Hepatic stellate cell (primary cell): ENCODE measurements at regions not wholly inside any gene's neighbourhood (a gene's known extent, or its start where the extent isn't known, plus 50 kb on each side); places are given as distances from the start of the nearest gene placed in this dataset.

Experiments used
- DNase-seq: peaks from one replicate; pipeline ENCODE4 v3.0.0; 2011; ENCODE audit warnings: low spot score

DNA sequence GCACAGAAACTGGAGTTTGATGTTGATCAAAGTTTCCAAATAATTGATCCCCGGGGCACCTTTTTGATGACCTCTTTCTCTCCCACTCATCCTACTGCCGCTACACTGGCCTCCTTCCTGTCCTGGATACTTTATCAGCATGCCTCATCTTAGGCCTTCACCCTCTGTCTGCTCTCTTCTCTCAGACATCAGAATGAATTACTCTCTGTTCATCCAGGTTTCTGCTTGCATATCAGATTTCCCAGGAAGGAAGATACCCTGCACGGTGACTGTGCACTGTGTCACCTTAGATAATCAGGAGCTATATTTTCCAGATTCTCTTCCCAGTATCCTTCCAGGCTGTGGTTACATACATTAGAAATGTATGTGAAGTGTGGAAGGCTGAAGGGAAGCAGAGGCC lies 397.0 kb downstream of the DIRAS2 start:
- no peak for DNase-seq

GRCh38 chr9:90249094-90249493 lies 393.5 kb downstream of the DIRAS2 start:
- DNase-seq: no peak

DNA sequence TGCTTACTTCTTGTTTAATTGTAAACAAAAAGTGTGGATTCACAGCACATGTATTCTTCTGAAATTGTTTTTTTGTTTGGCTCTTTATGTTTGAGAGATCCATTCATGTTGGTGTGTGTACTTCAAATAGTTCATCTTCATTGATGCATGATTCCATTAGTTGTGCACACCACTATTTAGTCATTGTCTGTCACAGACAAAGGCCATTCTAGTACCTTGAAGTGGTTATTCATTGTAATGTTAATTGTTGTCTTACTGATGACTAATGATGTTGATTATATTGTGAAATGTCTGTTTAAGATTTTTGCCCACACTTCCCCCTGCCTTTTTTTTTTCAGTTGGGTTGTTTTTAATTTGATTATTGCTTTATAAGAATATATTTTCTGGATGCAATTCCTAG lies 391.3 kb downstream of the DIRAS2 start:
- DNase-seq: no peak

DNA sequence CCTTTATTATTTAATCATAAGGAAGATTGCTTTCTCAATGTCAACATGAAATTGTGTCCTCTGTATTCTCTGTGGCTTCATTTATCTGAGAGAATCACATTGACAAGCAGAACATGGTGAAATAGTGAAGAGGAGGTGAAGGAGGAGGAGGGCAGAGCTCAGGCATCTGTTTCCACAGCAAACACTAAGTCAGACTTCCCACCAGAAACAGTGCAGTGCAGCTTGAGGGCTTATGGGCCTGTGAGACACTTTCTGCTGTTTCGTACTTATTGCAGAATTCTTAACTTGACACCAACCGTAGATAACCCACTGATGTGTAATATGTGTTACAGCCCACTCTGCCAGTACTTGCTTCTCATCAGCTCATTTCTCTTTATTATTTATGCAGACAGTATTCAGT lies 386.3 kb downstream of the DIRAS2 start:
- no peak for DNase-seq

- no peak for DNase-seq
These were observed 383.0 kb downstream of the DIRAS2 start for GRCh38 chr9:90259311-90260246.

DNA sequence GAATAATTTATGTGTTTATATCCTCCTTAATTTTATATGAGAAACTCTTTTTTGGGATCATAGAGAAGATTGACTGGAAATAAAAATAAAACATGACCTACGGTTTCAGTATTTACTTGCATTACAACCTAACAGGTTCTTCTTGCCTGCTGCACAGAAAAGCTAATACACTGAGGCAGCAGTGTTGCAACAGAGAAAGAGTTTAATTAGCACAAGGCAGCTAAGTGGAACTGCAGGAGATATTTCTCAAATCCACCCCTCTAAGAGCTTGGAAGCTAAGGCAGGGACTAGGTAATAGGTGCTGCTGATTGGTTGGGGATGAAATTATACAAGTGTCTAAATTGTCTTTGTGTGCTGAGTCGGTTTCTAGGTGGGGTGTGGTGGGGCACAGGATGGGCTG lies 380.9 kb downstream of the DIRAS2 start:
- no peak for DNase-seq

DNA sequence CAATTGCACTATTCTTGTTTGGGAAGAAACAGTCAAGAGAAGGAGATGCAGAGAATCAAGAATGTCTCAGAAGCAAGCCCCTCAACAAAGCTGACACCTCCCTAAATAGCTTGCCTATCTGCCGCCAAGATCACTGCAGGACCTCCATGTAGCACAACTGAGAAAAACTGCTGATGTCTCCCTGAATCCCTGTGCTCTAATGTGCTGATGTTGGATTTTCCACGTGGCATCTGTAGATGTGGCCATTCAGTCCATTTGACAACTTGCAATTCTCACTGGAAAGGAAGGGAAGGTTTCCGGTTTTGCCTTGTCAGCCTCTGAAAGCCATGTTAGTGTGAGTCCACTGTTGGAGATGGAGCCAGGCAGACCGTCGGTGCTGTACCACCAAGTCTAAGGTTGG lies 374.0 kb downstream of the DIRAS2 start:
- no peak for DNase-seq

GRCh38 chr9:90271707-90272106 lies 370.9 kb downstream of the DIRAS2 start:
- no peak for DNase-seq

GRCh38 chr9:90274725-90275124 lies 367.9 kb downstream of the DIRAS2 start:
- DNase-seq: no peak

DNA sequence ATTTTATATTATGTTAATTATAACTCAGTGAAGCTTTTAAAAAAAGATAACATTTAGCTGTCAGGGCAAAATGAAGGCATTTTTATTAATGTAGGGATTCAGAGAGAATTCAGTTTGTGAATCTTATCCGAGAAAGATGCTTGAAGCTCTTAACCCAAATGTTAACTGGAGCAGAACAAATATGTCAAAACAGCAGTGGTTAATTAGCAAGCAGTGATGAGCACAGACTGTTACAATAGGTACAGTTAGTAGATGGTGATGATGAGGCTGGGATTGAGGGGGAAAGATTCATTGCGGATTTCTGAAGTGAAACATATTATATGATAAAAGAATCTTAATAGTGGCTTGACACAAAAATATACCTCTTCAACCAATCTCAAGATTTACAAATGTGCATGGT lies 356.7 kb downstream of the DIRAS2 start:
- no peak for DNase-seq

GRCh38 chr9:90287567-90288274 lies 354.9 kb downstream of the DIRAS2 start:
- DNase-seq: no peak

DNA sequence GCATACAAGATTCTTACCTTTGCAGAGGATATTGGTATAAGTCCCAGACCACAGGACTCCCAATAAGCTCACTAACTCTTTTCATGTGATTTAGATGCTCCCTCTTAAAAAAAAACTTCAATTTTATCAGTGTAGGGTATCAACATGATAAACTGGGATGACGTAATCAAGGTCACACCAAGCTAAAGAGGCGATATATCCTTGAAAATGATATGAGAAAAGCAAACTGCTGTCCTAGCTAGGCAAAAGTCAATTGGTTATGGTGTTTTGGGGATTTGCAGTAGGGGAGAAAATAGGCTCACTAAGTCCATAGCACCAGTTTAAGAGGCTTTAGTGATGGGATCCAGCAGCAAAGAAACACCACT lies 354.4 kb downstream of the DIRAS2 start:
- no peak for DNase-seq

DNA sequence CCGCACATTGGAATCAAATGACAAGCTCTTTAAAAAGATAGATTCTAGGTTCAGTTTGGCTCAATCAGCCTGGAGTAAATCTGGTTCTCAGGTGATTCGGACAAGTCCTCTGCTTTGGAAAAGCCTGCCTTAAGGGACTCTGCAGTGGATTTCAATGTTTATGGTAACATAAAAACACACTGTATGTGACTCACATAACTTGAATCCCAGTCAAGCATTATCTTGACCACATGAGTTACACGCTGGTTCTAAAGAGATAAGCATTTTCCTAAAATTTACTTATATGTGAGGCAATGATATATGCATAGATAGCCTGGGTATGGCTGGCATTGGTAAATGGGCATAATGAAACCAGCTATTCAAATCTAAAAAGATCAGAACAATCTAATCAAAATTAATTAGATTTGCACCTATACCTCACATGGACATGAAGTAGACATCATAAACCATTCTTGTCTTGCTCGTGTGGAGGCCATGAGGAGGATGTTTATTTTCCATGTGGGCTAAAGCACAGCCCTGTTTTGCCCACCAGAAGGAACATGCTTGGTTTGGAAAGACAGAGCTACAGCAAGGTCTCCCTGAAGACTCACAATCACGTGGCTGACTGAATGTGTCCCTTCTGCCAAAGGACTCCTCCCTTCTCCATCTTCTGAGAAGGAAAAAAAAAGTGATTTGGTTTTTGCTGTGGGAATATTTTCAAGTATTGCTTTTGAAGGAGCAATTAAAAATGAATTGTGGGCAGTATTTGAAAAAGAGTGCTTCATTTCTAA lies 351.7 kb downstream of the DIRAS2 start:
- DNase-seq: no peak

DNA sequence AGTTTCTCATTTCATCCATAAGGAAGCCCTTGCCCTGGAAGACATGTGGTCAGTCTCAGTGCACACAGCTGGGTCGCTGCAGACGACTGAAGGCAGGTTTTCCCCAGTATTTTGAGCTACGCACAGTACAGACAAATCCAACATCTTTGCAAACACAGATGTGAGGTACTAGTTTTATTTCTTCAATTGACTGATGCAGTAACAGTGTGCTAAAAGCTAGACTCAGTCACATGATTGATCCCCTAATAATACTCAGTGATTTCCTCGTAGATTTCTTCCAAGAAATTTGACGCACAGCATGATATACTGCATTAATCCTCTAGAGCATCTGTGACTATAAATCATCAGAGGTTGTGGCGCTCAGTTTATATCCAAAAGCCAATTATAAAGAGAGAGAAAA lies 346.1 kb downstream of the DIRAS2 start:
- DNase-seq: no peak

DNA sequence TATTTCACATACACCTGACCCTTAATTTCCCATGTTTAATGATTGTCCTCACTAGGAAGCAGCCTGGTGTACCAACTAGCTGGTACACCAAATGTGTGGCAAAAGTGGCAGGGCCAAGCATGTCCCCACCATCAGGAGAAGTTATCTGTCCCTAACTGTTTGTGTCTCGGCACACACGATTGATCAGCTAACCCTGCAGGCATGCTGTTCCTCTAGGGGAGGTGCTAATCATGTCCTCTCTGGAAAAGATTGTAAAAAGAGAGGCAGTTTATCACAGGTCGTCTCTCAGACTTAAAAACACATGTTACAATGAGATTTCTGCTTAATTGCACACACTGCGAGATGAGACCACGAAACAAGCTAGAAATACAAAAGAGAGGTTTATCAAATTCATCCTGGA lies 342.7 kb downstream of the DIRAS2 start:
- no peak for DNase-seq

- no peak for DNase-seq
These were observed 341.9 kb downstream of the DIRAS2 start for GRCh38 chr9:90300611-90301276.

GRCh38 chr9:90301277-90301653 lies 341.4 kb downstream of the DIRAS2 start:
- DNase-seq: peak; percentile 21

DNA sequence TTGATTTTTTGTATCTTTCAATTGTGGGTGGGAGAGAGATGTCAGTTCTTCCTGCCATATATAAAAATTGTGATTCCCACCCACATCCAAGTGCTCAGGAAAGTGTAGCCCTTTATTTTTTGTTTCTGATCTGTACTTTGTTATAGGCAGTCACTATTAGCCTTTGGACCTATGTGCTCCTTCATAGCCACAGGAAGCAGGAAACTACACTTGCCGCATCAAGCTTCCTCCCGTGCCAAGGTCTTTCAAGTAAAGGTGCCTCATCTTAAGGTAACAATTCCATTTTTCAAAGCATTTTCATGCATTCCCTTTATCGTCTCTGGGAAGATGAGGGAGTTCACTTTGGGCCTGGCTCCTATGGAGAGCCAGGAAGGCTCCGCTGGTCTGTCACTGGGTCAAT lies 339.0 kb downstream of the DIRAS2 start:
- no peak for DNase-seq

DNA sequence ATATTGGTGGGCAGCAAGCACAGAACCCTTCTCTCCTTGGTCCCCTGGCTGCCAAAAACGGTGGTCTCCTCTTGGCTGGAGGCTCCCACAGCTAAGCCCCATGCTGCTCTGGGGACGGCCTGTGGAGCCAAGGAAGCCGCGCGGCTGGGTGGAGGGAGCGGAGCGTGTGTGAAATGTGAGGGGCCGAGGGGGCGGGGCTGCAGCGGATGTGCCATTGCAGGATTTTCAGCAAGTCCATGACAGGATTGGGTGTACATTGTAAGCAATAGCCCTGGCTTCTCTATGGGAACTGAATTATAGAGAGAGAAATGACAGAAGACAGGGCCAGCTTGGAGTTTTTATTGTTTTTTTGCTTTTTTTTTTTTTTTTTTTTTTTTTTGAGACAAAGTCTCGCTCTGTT lies 336.5 kb downstream of the DIRAS2 start:
- DNase-seq: no peak

DNA sequence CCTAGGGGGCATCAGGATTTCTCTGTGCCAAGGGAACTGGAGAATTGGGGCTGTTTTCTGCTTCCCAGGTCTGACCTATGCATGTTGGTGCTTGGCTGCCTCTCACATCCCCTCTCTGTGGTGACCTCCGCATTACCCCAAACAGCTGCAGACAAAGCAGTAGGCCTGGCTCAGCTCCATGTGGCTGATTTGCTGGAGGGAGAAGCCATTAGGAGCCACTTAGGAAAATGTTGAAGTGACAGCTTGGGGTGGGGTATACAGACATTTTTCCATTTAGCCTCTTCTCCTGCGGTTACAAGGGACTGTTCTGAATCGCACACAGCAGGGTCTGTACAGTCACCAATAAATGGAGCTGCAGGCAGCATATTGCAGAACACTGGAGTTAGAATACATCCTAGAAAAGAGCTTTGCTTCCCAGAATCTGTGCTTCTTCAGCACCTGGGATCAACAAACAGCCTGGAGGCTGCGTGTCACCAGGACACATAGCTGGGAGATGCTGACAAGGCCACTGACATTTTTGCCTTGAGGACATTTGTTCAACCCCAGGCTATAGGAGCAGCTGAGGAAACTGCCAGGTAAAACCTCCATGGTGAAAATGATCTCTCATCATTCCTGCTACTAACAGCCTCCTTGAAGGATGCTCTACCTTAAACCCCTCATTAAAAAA lies 335.3 kb downstream of the DIRAS2 start:
- DNase-seq: no peak

DNA sequence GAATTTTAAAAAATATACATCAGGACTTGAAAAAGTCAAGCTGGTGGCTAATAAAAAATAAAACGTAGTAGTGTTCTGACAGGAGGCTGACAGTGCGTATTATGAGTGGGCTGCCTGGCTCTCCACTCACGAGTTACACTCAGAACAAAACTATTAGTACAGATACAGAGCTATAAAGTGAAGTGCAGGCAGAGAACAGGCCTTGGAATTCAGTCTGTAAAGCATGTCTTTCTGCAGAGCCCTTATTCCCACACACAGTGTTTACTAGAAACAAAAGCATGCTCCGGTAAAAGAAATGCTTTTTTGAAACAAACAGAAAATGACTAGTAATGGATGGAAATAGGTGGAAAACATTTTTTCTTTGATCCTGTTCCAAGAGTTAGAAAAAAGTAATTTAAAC lies 334.7 kb downstream of the DIRAS2 start:
- no peak for DNase-seq

DNA sequence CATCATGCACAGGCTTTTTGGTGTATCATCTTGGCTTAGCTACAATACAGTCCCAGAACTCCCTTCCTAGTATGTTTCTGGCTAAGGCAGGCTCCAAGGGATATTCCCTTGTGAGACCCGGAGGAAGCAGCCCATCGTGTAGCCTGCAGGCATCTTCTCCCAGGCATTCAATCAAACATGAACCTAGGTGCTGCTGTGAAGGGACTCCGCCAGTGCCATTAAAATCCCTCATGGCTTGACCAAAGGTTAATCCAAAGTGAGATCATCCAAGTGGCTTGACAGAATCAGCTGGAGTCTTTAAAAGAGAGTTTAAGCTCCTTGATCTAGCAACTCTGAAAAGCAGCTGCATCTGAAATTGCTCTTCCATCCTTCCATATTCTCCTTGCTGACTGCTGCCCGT lies 333.9 kb downstream of the DIRAS2 start:
- DNase-seq: no peak
